WTC11 (cell line): ENCODE measurements at regions not wholly inside any gene's neighbourhood (a gene's known extent, or its start where the extent isn't known, plus 50 kb on each side); places are given as distances from the start of the nearest gene placed in this dataset.

ENCODE experiments used
- ATAC-seq: fragments of 200-7000 bp; cut with Tn5 transposase; 2 replicates; pipeline ENCODE4 v1.10.0; 2021; ENCODE audit warnings: mild to moderate bottlenecking, moderate library complexity
- CTCF ChIA-PET: fragments of 300-600 bp; sonication (Branson Sonifier 250); formaldehyde crosslinking; loops from one replicate; lab custom pipeline; 2021; ENCODE audit warnings: antibody characterized with exemption; lab: Charles Lee
- POLR2A ChIA-PET: fragments of 350-600 bp; sonication (Branson Sonifier 250); formaldehyde crosslinking; loops from one replicate; lab custom pipeline; 2021; ENCODE audit warnings: antibody characterized with exemption; lab: Charles Lee
- DNase-seq: peaks from one replicate; pipeline ENCODE4 v3.0.0; 2021; ENCODE audit warnings: low spot score
- H3K27ac Mint-ChIP-seq: 2 replicates; pipeline ENCODE4 v1.8.0; 2021; ENCODE audit warnings: mixed read lengths
- H3K27me3 Mint-ChIP-seq: 2 replicates; pipeline ENCODE4 v1.8.0; 2021; ENCODE audit warnings: low read depth, mild to moderate bottlenecking, moderate library complexity, mixed read lengths
- H3K36me3 Mint-ChIP-seq: 2 replicates; pipeline ENCODE4 v1.8.0; 2021; ENCODE audit warnings: mixed read lengths
- H3K4me1 Mint-ChIP-seq: 2 replicates; pipeline ENCODE4 v1.8.0; 2022; ENCODE audit warnings: mixed read lengths
- H3K4me3 Mint-ChIP-seq: 2 replicates; pipeline ENCODE4 v1.8.0; 2021; ENCODE audit warnings: mild to moderate bottlenecking, moderate library complexity, mixed read lengths
- H3K9me3 Mint-ChIP-seq: 2 replicates; pipeline ENCODE4 v1.8.0; 2021; ENCODE audit warnings: mixed read lengths
- ELF4 ChIP-seq: sonication (generic); formaldehyde crosslinking; IDR thresholded peaks from 2 replicates; pipeline ENCODE4 v1.8.1; 2022; ENCODE audit warnings: low read depth, mild to moderate bottlenecking, moderate library complexity, missing genetic modification reagents
- FOXK1 ChIP-seq: sonication (generic); formaldehyde crosslinking; IDR thresholded peaks from 2 replicates; pipeline ENCODE4 v1.8.0; 2022; ENCODE audit warnings: mild to moderate bottlenecking, moderate library complexity, missing genetic modification reagents
- GABPB1 ChIP-seq: sonication (generic); formaldehyde crosslinking; IDR thresholded peaks from 2 replicates; pipeline ENCODE4 v1.8.1; 2023; ENCODE audit warnings: mild to moderate bottlenecking, missing genetic modification reagents
- HMGA2 ChIP-seq: fragments of 250-450 bp; sonication (Bioruptor Pico); IDR thresholded peaks from 2 replicates; pipeline ENCODE4 v1.4.0; 2021; ENCODE audit warnings: mild to moderate bottlenecking, moderate library complexity
- JAZF1 ChIP-seq: fragments of 250-450 bp; sonication (Bioruptor Pico); IDR thresholded peaks from 2 replicates; pipeline ENCODE4 v1.9.0; 2021; ENCODE audit warnings: moderate library complexity, mild to moderate bottlenecking, inconsistent platforms
- JUN ChIP-seq: sonication (generic); formaldehyde crosslinking; IDR thresholded peaks from 2 replicates; pipeline ENCODE4 v1.8.0; 2023; ENCODE audit warnings: mild to moderate bottlenecking, missing genetic modification reagents
- NFATC4 ChIP-seq: fragments of 250-450 bp; sonication (Bioruptor Pico); IDR thresholded peaks from 2 replicates; pipeline ENCODE4 v1.9.0; 2021; ENCODE audit warnings: mild to moderate bottlenecking
- NFE2L1 ChIP-seq: sonication (generic); formaldehyde crosslinking; IDR thresholded peaks from 2 replicates; pipeline ENCODE4 v1.8.1; 2023; ENCODE audit warnings: missing genetic modification reagents
- NR1H2 ChIP-seq: sonication (generic); formaldehyde crosslinking; IDR thresholded peaks from 2 replicates; pipeline ENCODE4 v1.9.0; 2021; ENCODE audit warnings: mild to moderate bottlenecking, moderate library complexity, missing genetic modification reagents
- RELA ChIP-seq: sonication (generic); formaldehyde crosslinking; IDR thresholded peaks from 2 replicates; pipeline ENCODE4 v1.8.1; 2022; ENCODE audit warnings: missing genetic modification reagents, mild to moderate bottlenecking, borderline replicate concordance
- RORB ChIP-seq: fragments of 250-450 bp; sonication (Bioruptor Pico); IDR thresholded peaks from 2 replicates; pipeline ENCODE4 v1.9.0; 2021; ENCODE audit warnings: mild to moderate bottlenecking
- SMAD3 ChIP-seq: sonication (generic); formaldehyde crosslinking; IDR thresholded peaks from 2 replicates; pipeline ENCODE4 v1.8.0; 2022; ENCODE audit warnings: missing genetic modification reagents, mild to moderate bottlenecking, borderline replicate concordance
- SMAD4 ChIP-seq: sonication (generic); formaldehyde crosslinking; IDR thresholded peaks from 2 replicates; pipeline ENCODE4 v1.8.0; 2022; ENCODE audit warnings: mild to moderate bottlenecking, missing genetic modification reagents
- SOX15 ChIP-seq: fragments of 250-450 bp; sonication (Bioruptor Pico); IDR thresholded peaks from 2 replicates; pipeline ENCODE4 v1.9.0; 2021; ENCODE audit warnings: mild to moderate bottlenecking
- TEAD4 ChIP-seq: sonication (generic); formaldehyde crosslinking; IDR thresholded peaks from 2 replicates; pipeline ENCODE4 v1.8.0; 2022; ENCODE audit warnings: mild to moderate bottlenecking, missing genetic modification reagents
- ZNF219 ChIP-seq: sonication (generic); formaldehyde crosslinking; IDR thresholded peaks from 2 replicates; pipeline ENCODE4 v1.8.0; 2023; ENCODE audit warnings: missing genetic modification reagents, mild to moderate bottlenecking, borderline replicate concordance
- ZNF396 ChIP-seq: fragments of 250-450 bp; sonication (Bioruptor Pico); IDR thresholded peaks from 2 replicates; pipeline ENCODE4 v1.8.0; 2021; ENCODE audit warnings: mild to moderate bottlenecking, moderate library complexity, borderline replicate concordance
- ZNF416 ChIP-seq: fragments of 250-450 bp; sonication (Bioruptor Pico); IDR thresholded peaks from 2 replicates; pipeline ENCODE4 v1.9.0; 2021; ENCODE audit warnings: mild to moderate bottlenecking, inconsistent platforms
- ZNF671 ChIP-seq: fragments of 250-450 bp; sonication (Bioruptor Pico); IDR thresholded peaks from 2 replicates; pipeline ENCODE4 v1.8.0; 2021; ENCODE audit warnings: mild to moderate bottlenecking
- TF ChIP-seq, protein P1 (sequence below): fragments of 250-450 bp; sonication (Bioruptor Pico); IDR thresholded peaks from 2 replicates; pipeline ENCODE4 v1.9.0; 2021; ENCODE audit warnings: mild to moderate bottlenecking
- TF ChIP-seq, protein P2 (sequence below): fragments of 250-450 bp; sonication (Bioruptor Pico); IDR thresholded peaks from 2 replicates; pipeline ENCODE4 v1.9.0; 2021; ENCODE audit warnings: mild to moderate bottlenecking, borderline replicate concordance
- TF ChIP-seq, protein P3 (sequence below): sonication (generic); formaldehyde crosslinking; IDR thresholded peaks from 2 replicates; pipeline ENCODE4 v1.8.0; 2022; ENCODE audit warnings: mild to moderate bottlenecking, missing genetic modification reagents
- TF ChIP-seq, protein P4 (sequence below): sonication (generic); formaldehyde crosslinking; IDR thresholded peaks from 2 replicates; pipeline ENCODE4 v1.8.0; 2023; ENCODE audit warnings: missing genetic modification reagents
- TF ChIP-seq, protein P5 (sequence below): sonication (generic); formaldehyde crosslinking; IDR thresholded peaks from 2 replicates; pipeline ENCODE4 v1.8.1; 2023; ENCODE audit warnings: mild to moderate bottlenecking, missing genetic modification reagents, moderate library complexity
- TF ChIP-seq, protein P6 (sequence below): sonication (generic); formaldehyde crosslinking; IDR thresholded peaks from 2 replicates; pipeline ENCODE4 v1.8.1; 2022; ENCODE audit warnings: low read depth, missing genetic modification reagents, borderline replicate concordance

DNA sequence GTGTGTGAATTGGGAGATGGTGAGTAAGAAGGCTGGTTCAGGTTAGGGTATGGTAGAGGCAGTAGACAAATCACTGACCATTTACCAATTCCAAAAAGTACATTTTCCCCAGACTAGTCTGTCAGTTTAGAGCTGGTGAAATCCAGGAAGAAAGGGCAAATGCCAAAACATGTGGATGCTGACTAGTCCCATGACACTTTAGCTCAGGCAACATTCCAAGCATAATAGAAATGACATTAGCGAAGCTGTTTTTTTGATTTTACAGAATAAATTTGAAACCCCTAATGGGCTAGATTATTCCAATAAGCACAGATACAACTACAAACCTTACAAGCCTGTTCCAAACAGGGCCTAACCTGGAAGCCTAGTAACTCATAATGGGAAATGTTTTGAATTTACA, 884.2 kb downstream of the FLRT2 start (continued):
- TF ChIP-seq, protein P1, sequence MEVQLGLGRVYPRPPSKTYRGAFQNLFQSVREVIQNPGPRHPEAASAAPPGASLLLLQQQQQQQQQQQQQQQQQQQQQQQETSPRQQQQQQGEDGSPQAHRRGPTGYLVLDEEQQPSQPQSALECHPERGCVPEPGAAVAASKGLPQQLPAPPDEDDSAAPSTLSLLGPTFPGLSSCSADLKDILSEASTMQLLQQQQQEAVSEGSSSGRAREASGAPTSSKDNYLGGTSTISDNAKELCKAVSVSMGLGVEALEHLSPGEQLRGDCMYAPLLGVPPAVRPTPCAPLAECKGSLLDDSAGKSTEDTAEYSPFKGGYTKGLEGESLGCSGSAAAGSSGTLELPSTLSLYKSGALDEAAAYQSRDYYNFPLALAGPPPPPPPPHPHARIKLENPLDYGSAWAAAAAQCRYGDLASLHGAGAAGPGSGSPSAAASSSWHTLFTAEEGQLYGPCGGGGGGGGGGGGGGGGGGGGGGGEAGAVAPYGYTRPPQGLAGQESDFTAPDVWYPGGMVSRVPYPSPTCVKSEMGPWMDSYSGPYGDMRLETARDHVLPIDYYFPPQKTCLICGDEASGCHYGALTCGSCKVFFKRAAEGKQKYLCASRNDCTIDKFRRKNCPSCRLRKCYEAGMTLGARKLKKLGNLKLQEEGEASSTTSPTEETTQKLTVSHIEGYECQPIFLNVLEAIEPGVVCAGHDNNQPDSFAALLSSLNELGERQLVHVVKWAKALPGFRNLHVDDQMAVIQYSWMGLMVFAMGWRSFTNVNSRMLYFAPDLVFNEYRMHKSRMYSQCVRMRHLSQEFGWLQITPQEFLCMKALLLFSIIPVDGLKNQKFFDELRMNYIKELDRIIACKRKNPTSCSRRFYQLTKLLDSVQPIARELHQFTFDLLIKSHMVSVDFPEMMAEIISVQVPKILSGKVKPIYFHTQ (CRISPR knock-in tag): no peak
- TF ChIP-seq TEAD4: no peak
- no peak for TF ChIP-seq SOX15 (CRISPR knock-in tag)
- TF ChIP-seq NFATC4 (CRISPR knock-in tag): no peak

DNA sequence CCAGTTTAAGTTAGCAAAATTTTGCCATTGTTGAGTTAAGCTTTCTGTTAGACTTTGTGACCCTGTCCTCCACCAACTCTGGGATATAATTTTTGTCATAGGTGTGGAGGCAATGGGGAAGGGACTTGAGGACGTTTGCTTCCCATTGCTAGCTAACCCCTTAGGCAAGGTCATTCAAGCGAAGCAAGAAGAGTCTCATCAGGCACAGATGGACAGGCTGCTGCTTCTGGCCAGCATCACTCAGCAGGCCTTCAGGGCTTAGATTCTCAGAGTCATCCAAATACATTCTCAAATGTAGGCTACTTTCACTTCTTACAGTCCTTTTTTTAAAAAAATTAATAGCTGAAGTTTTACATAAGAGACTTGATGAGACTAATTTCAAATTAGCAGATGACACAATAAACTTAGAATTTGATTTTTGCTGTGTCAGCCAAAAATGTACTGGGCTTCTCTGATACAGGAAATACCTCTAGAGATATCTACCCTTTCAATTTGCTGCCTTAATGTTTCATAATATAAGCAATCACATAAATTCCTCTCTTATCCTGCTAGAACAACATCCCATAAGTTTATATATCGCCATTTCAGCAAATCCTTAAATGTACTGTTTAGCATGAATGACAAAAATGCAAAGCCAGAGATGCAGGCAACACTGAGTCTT, 875.2 kb downstream of the FLRT2 start:
- Mint-ChIP-seq H3K27me3 (no peaks in the 10 kb centered on the region), H3K4me1 (peaks cover 6% of the 10 kb centered on the region), H3K9me3 (peaks cover 9% of the 10 kb centered on the region; the same call in 1 of the 2 replicates), H3K36me3 (no peaks in the 10 kb centered on the region), H3K4me3 (no peak overlapping the region), H3K27ac (no peak overlapping the region)
- ATAC-seq (no peak), DNase-seq (no peak)
- TF ChIP-seq, protein P2, sequence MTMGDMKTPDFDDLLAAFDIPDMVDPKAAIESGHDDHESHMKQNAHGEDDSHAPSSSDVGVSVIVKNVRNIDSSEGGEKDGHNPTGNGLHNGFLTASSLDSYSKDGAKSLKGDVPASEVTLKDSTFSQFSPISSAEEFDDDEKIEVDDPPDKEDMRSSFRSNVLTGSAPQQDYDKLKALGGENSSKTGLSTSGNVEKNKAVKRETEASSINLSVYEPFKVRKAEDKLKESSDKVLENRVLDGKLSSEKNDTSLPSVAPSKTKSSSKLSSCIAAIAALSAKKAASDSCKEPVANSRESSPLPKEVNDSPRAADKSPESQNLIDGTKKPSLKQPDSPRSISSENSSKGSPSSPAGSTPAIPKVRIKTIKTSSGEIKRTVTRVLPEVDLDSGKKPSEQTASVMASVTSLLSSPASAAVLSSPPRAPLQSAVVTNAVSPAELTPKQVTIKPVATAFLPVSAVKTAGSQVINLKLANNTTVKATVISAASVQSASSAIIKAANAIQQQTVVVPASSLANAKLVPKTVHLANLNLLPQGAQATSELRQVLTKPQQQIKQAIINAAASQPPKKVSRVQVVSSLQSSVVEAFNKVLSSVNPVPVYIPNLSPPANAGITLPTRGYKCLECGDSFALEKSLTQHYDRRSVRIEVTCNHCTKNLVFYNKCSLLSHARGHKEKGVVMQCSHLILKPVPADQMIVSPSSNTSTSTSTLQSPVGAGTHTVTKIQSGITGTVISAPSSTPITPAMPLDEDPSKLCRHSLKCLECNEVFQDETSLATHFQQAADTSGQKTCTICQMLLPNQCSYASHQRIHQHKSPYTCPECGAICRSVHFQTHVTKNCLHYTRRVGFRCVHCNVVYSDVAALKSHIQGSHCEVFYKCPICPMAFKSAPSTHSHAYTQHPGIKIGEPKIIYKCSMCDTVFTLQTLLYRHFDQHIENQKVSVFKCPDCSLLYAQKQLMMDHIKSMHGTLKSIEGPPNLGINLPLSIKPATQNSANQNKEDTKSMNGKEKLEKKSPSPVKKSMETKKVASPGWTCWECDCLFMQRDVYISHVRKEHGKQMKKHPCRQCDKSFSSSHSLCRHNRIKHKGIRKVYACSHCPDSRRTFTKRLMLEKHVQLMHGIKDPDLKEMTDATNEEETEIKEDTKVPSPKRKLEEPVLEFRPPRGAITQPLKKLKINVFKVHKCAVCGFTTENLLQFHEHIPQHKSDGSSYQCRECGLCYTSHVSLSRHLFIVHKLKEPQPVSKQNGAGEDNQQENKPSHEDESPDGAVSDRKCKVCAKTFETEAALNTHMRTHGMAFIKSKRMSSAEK (CRISPR knock-in tag): no peak
- no peak for TF ChIP-seq SMAD3
- TF ChIP-seq ZNF396 (CRISPR knock-in tag): no peak
- TF ChIP-seq ZNF416 (CRISPR knock-in tag): no peak
- ChIA-PET POLR2A (no interaction called here), CTCF (no interaction called here)

DNA sequence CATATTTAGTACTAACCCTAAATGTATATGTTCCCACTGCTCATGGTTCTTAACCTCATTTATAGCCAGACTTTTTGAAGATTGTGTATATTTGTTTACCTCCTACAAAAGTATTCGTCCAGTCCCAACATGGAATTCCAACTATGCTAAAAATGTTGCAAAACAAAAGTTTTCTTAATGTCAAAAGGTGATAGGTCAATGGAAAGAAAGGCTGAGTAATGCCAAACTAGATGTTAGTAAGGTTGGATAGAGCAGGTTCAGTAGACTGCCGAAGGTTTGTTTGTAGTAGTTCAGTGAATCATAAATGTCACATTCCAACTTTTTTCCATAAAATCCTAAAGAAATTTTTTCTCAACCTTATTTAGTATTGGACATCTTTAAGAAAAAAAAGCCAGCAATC, 874.5 kb downstream of the FLRT2 start:
- Mint-ChIP-seq H3K4me3 (no peak overlapping the region), H3K4me1 (peaks cover 6% of the 10 kb centered on the region), H3K36me3 (no peaks in the 10 kb centered on the region), H3K27ac (no peak overlapping the region), H3K9me3 (peaks cover 9% of the 10 kb centered on the region; the same call in 1 of the 2 replicates)
- ChIA-PET CTCF (no interaction called here), POLR2A (no interaction called here)
- ATAC-seq (no peak), DNase-seq (no peak)
- TF ChIP-seq JAZF1 (CRISPR knock-in tag) (no peak), ZNF219 (CRISPR knock-in tag) (no peak), RORB (CRISPR knock-in tag) (no peak), NFE2L1 (CRISPR knock-in tag) (no peak), FOXK1 (CRISPR knock-in tag) (no peak), HMGA2 (no peak), NR1H2 (no peak), ELF4 (CRISPR knock-in tag) (no peak), ZNF671 (CRISPR knock-in tag) (no peak), GABPB1 (CRISPR knock-in tag) (no peak), JUN (CRISPR knock-in tag) (no peak), SMAD4 (CRISPR knock-in tag) (no peak), RELA (CRISPR knock-in tag) (no peak)
- TF ChIP-seq, protein P3, sequence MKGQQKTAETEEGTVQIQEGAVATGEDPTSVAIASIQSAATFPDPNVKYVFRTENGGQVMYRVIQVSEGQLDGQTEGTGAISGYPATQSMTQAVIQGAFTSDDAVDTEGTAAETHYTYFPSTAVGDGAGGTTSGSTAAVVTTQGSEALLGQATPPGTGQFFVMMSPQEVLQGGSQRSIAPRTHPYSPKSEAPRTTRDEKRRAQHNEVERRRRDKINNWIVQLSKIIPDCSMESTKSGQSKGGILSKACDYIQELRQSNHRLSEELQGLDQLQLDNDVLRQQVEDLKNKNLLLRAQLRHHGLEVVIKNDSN (CRISPR knock-in tag): no peak
- TF ChIP-seq, protein P4, sequence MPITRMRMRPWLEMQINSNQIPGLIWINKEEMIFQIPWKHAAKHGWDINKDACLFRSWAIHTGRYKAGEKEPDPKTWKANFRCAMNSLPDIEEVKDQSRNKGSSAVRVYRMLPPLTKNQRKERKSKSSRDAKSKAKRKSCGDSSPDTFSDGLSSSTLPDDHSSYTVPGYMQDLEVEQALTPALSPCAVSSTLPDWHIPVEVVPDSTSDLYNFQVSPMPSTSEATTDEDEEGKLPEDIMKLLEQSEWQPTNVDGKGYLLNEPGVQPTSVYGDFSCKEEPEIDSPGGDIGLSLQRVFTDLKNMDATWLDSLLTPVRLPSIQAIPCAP: no peak
- TF ChIP-seq, protein P5, sequence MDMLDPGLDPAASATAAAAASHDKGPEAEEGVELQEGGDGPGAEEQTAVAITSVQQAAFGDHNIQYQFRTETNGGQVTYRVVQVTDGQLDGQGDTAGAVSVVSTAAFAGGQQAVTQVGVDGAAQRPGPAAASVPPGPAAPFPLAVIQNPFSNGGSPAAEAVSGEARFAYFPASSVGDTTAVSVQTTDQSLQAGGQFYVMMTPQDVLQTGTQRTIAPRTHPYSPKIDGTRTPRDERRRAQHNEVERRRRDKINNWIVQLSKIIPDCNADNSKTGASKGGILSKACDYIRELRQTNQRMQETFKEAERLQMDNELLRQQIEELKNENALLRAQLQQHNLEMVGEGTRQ: no peak
- TF ChIP-seq, protein P6, sequence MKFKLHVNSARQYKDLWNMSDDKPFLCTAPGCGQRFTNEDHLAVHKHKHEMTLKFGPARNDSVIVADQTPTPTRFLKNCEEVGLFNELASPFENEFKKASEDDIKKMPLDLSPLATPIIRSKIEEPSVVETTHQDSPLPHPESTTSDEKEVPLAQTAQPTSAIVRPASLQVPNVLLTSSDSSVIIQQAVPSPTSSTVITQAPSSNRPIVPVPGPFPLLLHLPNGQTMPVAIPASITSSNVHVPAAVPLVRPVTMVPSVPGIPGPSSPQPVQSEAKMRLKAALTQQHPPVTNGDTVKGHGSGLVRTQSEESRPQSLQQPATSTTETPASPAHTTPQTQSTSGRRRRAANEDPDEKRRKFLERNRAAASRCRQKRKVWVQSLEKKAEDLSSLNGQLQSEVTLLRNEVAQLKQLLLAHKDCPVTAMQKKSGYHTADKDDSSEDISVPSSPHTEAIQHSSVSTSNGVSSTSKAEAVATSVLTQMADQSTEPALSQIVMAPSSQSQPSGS (CRISPR knock-in tag): no peak
- TF ChIP-seq, all 79 proteins: peak for 0
- H3K27me3 Mint-ChIP-seq: no peaks in the 10 kb centered on the region; the same call in 1 of the 2 replicates
